NCI-H1105 treated with DMSO at 0.1 percent for 48 hours (cell line): ENCODE measurements at regions not wholly inside any gene's neighbourhood (a gene's known extent, or its start where the extent isn't known, plus 50 kb on each side); places are given as distances from the start of the nearest gene placed in this dataset.
"Not testable (repeated sequence)": the region's sequence is repeated elsewhere in the genome, so short reads cannot be mapped to it uniquely, and the experiment has no call there.

Source experiments
- DNase-seq: peaks from one replicate; lab custom pipeline; 2025; lab: John Stamatoyannopoulos, UW

DNA sequence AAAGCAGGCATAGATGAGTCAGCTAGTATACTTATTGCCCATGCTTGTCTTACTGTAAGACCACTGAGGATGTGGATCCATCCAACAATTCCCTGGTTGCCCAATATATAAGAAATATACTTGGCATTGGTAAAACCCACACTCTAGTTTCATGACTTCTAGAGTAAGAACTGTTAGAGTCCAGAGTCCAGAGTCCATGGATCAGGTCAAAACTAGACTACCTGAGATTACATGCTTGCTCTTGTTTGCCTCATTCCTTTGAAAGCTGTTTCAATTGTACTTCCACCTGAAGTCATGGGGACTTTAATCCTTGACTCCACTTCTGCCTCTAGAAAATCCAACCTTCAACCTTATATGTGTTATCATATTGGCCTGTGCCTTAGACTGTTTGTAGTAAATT lies 707.6 kb upstream of the FAM98A start:
- no peak for DNase-seq

DNA sequence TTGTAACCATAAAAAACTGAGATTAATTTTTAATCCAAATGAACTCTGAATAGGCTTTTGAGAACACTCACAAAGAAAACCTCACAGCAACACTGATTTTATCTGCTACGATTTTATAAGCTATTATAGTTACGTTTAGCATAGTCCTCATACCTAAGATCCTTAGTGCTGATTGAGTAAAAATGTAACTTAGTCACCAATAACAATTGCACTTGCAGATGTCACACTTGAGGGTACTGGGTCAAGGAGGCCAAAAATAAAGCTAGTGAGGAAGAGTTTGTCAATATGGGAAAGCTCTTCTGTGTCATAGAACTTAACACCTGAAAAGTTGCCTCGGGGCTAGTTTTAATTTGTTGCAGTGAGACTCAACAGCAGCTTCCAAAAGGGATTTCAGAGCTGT lies 706.5 kb upstream of the FAM98A start:
- no peak for DNase-seq

GRCh38 chr2:34294961-34295360 lies 695.9 kb upstream of the FAM98A start:
- DNase-seq, result no peak

DNA sequence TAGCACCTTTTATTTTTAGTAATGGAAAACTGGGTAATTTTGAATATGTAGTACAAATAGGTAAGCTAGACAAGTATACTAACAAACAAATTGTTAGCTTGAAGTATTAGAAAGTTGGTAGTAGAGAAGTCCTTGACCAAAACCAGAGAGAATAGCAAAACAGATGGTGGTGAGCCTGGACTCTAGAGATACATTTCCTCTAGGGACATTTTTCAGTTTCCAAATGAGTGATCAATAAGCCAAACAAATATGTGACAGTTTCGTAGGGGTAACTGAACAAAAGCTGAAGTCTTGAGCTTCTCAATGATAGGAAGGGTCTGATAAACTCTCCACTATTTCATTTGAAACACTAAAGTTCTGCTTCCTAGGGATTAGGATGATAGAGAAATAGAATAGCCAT lies 692.0 kb upstream of the FAM98A start:
- DNase-seq, result no peak

DNA sequence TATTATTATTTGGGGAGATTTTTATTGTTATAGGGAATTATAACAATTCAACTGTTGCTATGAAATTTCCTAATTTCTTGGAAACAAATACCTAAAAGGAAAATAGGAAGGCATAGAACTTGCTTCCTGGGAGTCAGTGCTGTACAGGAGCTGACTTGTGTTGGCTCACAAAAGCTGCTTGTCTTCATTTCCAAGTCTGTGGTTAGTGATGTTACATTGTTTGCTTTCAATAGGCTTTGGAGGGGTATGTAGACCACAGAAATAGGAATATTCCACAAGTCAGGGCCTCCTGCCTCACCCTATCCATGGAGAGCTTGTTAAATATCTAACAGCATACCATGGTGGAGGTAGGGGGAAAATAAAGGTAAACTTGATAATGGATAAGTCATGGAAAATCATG lies 688.9 kb upstream of the FAM98A start:
- DNase-seq, result no peak

DNA sequence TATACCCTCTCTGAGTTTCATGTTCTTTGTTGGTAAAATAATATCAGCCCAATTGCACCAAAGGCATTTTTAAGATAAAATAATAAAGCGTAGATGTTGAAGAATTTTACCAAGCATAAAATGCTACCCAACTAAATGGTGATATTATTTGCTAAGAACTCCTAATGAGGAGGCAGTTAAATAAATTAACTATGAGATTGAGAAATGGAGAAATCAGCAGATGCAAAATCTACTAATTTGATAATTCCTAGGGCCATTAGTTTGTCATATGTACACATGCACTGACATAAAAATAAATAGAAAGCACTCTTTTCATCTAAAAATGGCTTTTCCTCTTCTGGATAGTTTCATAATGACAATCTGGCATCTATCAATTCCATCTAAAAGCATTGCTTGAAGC lies 681.5 kb upstream of the FAM98A start:
- no peak for DNase-seq

DNA sequence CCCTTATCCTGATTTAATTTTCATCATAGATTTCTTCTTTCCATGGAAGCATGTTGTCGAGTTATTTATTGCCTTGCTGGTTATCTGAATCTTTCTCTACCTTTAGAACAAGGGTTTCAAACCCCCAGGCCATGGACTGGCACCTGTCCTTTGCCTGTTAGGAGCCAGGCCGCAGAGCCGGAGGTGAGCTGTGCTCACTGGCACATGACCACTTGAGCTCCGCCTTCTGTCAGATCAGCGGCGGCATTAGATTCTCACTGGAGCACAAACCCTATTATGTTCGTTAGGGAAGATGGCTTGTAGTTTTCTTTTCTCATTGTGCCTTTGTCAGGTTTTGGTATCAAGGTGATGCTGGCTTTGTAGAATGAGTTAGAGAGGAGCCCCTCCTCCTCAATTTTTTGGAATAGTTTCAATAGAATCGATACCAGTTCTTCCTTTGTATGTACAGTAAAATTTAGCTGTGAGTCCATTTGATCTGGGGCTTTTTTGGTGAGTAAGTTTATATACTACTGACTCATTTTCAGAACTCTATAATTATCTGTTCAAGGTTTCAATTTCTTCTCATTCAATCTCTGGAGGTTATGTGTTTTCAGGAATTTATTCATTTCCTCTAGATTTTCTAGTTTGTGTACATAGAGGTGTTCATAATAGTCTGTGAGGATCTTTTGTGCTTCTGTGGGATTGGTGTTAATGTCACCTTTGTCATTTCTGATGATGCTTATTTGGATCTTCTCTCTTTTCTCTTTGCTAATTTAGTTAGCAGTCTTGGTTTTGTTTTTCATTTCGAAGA lies 668.0 kb upstream of the FAM98A start:
- DNase-seq, result peak; percentile 0

GRCh38 chr2:34261701-34262100 lies 662.6 kb upstream of the FAM98A start:
- no peak for DNase-seq

- no peak for DNase-seq
These were observed 655.3 kb upstream of the FAM98A start for GRCh38 chr2:34254272-34254878.

DNA sequence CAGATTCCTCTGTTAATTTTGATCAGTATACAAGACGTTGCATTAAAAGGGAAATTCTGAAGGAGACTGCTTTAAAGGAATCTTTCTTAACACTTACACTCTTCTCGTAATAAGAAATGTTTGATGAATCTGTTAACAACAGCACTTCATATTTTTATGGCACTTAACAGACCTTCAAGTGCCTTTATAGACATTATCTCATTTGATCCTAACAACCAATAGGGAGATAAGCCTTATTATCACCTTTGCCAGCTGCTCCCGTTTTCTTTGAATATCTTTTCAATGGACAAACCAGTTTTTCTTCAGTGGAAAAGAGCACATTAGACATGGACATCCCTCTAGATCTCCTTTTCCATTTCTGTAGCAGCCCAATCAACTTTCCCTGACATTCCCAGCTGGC lies 653.0 kb upstream of the FAM98A start:
- DNase-seq, result no peak

DNA sequence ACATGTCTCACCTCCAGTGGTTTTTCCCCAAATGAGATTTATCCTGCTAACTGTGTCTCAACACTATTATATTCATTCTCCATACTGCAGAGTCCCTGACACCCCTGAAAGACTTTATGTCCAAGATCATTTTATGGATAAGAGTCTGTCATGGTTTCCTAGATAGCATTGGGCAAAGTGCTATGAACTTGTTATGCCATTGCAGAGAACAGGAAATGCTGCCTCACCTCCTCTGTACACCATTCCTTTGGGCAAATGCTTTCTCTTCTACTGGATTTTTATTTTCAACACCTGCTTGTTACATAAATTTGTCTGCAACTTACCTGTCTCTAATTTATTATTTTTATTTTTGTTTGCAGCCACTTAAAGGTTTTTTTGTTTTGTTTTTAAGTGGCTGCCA lies 652.5 kb upstream of the FAM98A start:
- DNase-seq, result no peak

DNA sequence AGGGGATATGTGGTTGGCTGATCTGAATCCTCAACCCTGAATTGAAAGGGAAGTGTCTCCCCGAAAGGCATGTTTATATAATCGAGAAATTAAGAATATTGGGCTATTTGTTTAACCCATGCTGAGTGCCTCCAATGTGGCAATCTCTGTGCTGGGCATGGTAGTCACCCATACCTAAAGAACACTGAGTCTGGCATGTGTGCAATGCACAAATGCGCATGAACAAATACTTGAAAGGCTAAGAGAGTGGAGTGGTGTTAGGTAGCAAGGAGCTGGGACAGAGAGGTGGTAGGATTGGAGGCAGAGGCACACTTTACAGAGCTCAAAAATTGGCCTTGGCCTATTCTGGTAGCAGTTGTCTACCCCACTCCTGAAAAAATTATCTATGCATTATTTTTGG lies 645.1 kb upstream of the FAM98A start:
- DNase-seq, result no peak

GRCh38 chr2:34242763-34243123 lies 643.6 kb upstream of the FAM98A start:
- DNase-seq, result no peak

DNA sequence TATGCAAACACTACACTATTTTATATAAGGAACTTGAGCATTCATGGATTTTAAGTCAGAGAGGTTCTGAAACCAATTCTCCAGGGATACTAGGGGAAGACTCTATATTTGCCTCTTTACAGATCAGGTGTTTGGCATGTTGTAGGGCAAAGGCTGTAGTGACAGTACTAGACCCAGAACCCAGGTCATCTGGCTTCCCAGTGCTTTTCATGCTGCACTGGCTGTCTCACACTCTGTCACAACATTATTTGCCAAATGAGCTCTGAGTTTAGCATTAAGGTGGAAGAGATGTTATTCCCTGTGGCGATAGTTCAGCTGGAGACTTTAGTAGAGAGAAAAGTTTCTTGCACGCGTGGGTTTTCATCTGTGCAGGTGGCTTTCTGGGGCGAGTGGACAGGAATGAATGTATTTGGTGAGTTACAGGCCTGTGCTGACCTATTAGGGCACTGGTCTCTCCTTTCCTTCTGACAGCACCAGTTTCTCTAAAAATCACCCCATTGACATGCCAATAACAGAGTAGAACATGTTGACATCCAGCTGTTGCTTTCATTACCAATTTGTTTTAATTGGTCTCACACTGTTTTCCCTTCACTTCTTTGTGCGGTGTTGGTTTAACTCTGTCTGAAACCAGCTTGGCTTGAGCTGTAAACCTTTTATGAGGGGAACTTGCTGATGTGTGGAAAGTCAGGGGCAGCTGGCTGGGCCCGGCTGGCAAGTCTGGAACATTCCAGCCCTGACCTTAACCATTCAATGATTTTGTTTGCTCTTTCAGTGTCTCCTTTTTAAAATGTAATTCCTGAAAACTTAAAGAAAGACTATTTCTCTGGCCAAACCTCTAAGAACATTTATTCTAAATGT lies 643.0 kb upstream of the FAM98A start:
- no peak for DNase-seq

GRCh38 chr2:34239511-34239910 lies 640.4 kb upstream of the FAM98A start:
- no peak for DNase-seq

DNA sequence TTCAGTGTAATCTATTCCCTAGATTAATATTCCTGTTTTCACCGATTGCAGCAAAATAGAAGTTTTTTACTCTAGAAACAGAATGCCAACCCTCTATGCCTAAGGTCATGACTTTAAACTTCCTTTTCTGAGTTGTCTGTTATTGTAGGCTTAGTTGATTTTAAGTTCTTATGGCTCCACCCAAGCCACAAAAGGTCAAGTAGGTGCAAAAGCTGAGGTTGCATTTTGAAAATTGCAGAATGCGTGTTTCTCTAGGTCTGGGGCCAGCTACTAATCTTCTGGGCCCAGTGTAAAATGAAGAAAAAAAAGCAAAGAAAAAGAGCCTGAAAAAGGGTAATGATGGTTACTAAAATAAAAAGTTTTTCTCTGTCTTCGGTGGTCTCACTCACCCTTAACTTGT lies 635.7 kb upstream of the FAM98A start:
- no peak for DNase-seq

DNA sequence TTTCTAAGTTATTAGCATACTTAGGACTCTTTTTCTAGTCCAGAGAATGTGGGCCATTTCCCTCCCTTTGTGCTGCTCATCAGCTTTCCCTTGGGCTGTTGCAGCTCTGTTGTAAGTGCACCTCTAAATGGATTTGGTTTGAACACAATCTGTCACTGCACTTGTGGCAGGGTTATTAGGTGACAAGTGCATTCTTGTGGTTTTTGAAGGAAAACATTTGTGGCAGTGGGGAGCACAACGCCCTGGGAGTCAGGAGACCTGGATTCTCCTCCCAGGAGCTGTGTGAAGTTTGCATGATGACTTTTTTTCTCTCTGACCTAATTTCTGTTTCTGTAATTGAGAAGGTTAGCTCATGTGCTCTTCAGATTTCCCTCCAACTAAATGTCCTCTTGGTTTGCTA lies 630.9 kb upstream of the FAM98A start:
- no peak for DNase-seq

DNA sequence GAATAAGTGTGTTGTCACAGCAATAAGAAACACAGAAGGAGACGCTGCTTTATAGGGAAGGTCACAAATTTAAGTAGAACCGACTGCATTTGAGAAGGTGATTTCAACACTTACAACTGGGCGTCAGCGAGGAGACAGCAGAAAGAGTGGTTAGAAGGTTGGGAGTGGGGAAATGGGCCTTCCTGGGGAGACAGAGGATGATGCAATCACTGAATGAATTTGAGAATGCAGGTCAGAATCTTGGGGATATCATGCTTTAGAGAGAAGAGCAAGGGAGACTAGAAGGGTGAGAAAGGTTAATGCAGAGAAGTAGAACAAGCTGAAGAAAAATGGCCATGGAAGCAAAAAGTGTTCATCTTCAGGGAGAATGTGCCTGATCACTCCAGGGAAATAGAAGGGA lies 616.1 kb upstream of the FAM98A start:
- DNase-seq, result no peak

- not testable (repeated sequence) for DNase-seq
These were observed 611.3 kb upstream of the FAM98A start for GRCh38 chr2:34210382-34210781.

GRCh38 chr2:34204560-34204959 lies 605.5 kb upstream of the FAM98A start:
- no peak for DNase-seq

DNA sequence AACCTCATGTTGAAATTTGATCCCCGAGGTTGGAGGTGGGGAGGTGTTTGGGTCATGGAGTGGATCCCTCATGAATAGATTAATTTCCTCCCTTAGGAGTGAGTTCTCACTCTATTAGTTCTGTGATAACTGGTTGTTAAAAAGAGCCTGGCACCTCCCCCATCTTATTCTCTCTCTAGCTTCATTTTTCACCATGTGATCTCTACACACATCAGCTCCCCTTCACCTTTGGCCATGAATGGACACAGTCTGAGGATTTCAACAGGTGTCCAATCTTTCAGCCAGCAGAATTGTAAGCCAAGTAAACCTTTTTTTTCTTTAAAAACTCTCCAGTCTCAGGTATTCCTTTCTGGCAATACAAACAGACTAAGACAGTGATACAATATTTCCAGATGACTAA lies 602.0 kb upstream of the FAM98A start:
- DNase-seq, result no peak

DNA sequence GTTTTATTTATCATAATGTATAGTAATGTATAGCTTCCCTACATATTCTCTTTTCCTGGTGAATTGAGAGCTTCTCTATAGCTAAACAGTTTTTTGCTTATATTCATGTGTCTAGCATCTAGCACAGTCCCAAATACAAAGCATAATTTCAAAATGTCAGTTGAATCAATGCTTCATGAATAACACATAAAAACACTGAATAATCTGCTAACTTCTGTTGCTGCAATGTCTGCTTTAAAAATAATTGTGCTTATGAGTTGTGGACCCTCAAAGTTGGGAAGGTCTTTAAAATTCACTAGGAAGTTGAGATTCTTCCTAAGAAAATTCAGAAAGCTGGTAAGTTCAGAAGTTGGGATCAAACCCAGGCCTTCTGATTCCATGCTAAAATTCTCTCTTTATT lies 600.9 kb upstream of the FAM98A start:
- DNase-seq, result no peak

- no peak for DNase-seq
These were observed 594.1 kb upstream of the FAM98A start for GRCh38 chr2:34193164-34193563.
